K562 (cell line): ENCODE measurements at regions not wholly inside any gene's neighbourhood (a gene's known extent, or its start where the extent isn't known, plus 50 kb on each side); places are given as distances from the start of the nearest gene placed in this dataset.

Source experiments
- ATAC-seq: fragments of 200-7000 bp; cut with Tn5 transposase; 3 replicates; pipeline ENCODE4 v1.9.1; 2020; ENCODE audit warnings: moderate library complexity
- BruUV-seq: library from RNA; stranded (reverse); fragments of 400-500 nt; replicated peaks from 2 replicates; lab custom pipeline; 2021; lab: Mats Ljungman, UMichigan
- CTCF ChIA-PET: fragments of 300-600 bp; formaldehyde crosslinking; extraction: SDS; loops from one replicate; lab custom pipeline; 2021; ENCODE audit warnings: low intra/inter-chr PET ratio; lab: Yijun Ruan, JAX
- POLR2A ChIA-PET: fragments of 300-600, 350-650 bp; sonication (Branson Sonifier 250); formaldehyde crosslinking; extraction: SDS; loops from one replicate; lab custom pipeline; 2021; ENCODE audit warnings: antibody characterized with exemption, inconsistent platforms; lab: Yijun Ruan, JAX
- DNase-seq, 4 experiments: peaks; one replicate each; pipeline versions ENCODE4 v3.0.0 to v3.0.0-alpha.2; 2011 to 2018; ENCODE audit warnings: low spot score in 3 of 4, mixed read lengths in 3 of 4; ENCODE audit errors: extremely low read depth in 1 of 4
- FAIRE-seq: peaks from 2 replicates; lab custom pipeline; 2011; peaks lifted over from hg19 to GRCh38; lab: Jason Lieb, UNC
- H2AFZ ChIP-seq: 2 replicates; pipeline ENCODE4 v1.6.0; 2011; ENCODE audit warnings: low read depth, low read length, control low read depth, inconsistent platforms
- H3K27ac ChIP-seq: fragments of 200-600 bp; 3 replicates; pipeline ENCODE4 v1.8.0; 2011; ENCODE audit warnings: low read depth, mild to moderate bottlenecking, control low read depth, inconsistent platforms, low read length, moderate library complexity, mixed read lengths; ENCODE audit errors: extremely low read depth
- H3K27me3 ChIP-seq, 2 experiments: fragments of 300-600 bp in 1 of 2; 2 replicates in 1 of 2; 3 replicates in 1 of 2; pipeline versions ENCODE4 v1.6.0 to v1.8.0; 2011; ENCODE audit warnings: inconsistent platforms in 2 of 2, low read length in 2 of 2, mild to moderate bottlenecking in 1 of 2, mixed read lengths in 1 of 2, moderate library complexity in 1 of 2; ENCODE audit not compliant: control insufficient read depth in 2 of 2, insufficient read depth in 2 of 2
- H3K36me3 ChIP-seq: fragments of 300-600 bp; 3 replicates; pipeline ENCODE4 v1.8.0; 2011; ENCODE audit warnings: mild to moderate bottlenecking, low read length, inconsistent platforms; ENCODE audit not compliant: control insufficient read depth, insufficient read depth
- H3K4me1 ChIP-seq, 2 experiments: fragments of 200-600 bp in 1 of 2; replicated peaks in 1 of 2; 2 replicates in 1 of 2; 3 replicates in 1 of 2; pipeline versions ENCODE4 v1.5.1 to v1.8.0; 2011; ENCODE audit warnings: inconsistent platforms in 2 of 2, low read length in 2 of 2, mild to moderate bottlenecking in 1 of 2, mixed read lengths in 1 of 2, moderate library complexity in 1 of 2; ENCODE audit not compliant: control insufficient read depth in 2 of 2, insufficient read depth in 2 of 2
- H3K4me2 ChIP-seq: 2 replicates; pipeline ENCODE4 v1.6.1; 2011; ENCODE audit warnings: low read length, control low read depth, inconsistent platforms, mixed read lengths; ENCODE audit not compliant: insufficient read depth
- H3K4me3 ChIP-seq: fragments of 200-600 bp; sonication (generic), shearing (Covaris generic); 2 replicates; pipeline ENCODE4 v1.5.1; 2016; ENCODE audit warnings: control low read depth, inconsistent platforms
- H3K79me2 ChIP-seq: fragments of 200-600 bp; 3 replicates; pipeline ENCODE4 v1.8.0; 2011; ENCODE audit warnings: low read length, inconsistent platforms; ENCODE audit not compliant: control insufficient read depth, insufficient read depth
- H3K9ac ChIP-seq, 2 experiments: 2 replicates each; pipeline versions ENCODE4 v1.6.0 to v1.6.1; 2011; ENCODE audit warnings: low read depth in 2 of 2, low read length in 2 of 2, control low read depth in 1 of 2, inconsistent platforms in 1 of 2, mild to moderate bottlenecking in 1 of 2, mixed read lengths in 1 of 2; ENCODE audit not compliant: insufficient read depth in 1 of 2
- H3K9me1 ChIP-seq: one replicate; pipeline ENCODE4 v1.6.0; 2011; ENCODE audit warnings: inconsistent platforms, mild to moderate bottlenecking, low read length, moderate library complexity; ENCODE audit not compliant: control insufficient read depth, insufficient read depth
- H3K9me3 ChIP-seq: replicated peaks from 2 replicates; pipeline ENCODE4 v1.5.1; 2011; ENCODE audit warnings: low read depth, low read length, inconsistent platforms; ENCODE audit not compliant: control insufficient read depth, insufficient read depth
- H4K20me1 ChIP-seq: replicated peaks from 2 replicates; pipeline ENCODE4 v1.6.1; 2011; ENCODE audit warnings: low read length, inconsistent platforms, mixed read lengths; ENCODE audit not compliant: control insufficient read depth, insufficient read depth
- ATF1 ChIP-seq, 2 experiments: fragments of 450-650 bp in 1 of 2; IDR thresholded peaks; 2 replicates each; pipeline ENCODE4 v1.6.1; 2016; ENCODE audit warnings: missing compliant biosample characterization in 1 of 2, missing genetic modification characterization in 1 of 2
- FOS ChIP-seq: IDR thresholded peaks from 3 replicates; pipeline ENCODE4 v1.6.1; 2011; ENCODE audit not compliant: insufficient read length; ENCODE audit errors: extremely low read depth
- NFIX ChIP-seq: fragments of 250-450 bp; sonication (Bioruptor Pico); IDR thresholded peaks from 2 replicates; pipeline ENCODE4 v1.4.0; 2020; ENCODE audit warnings: low read depth, mild to moderate bottlenecking, moderate library complexity
- PPARD ChIP-seq: fragments of 250-450 bp; sonication (Bioruptor Pico); IDR thresholded peaks from 2 replicates; pipeline ENCODE4 v1.8.0; 2022; ENCODE audit warnings: inconsistent platforms, mild to moderate bottlenecking, moderate library complexity
- SAFB ChIP-seq: fragments of 200-400 bp; formaldehyde crosslinking; IDR thresholded peaks from 2 replicates; pipeline ENCODE4 v1.6.1; 2017; ENCODE audit warnings: low read depth, low read length, borderline replicate concordance
- SAP30 ChIP-seq: fragments of 200-600 bp; sonication (generic); IDR thresholded peaks from 2 replicates; pipeline ENCODE4 v1.6.1; 2012; ENCODE audit warnings: borderline replicate concordance, low read depth, mild to moderate bottlenecking, moderate library complexity, low read length, control low read depth, inconsistent platforms; ENCODE audit not compliant: insufficient read depth, poor library complexity, severe bottlenecking
- SMARCA5 ChIP-seq: fragments of 450-650 bp; IDR thresholded peaks from 2 replicates; pipeline ENCODE4 v1.6.1; 2016
- SMARCB1 ChIP-seq: IDR thresholded peaks from 2 replicates; pipeline ENCODE4 v1.6.1; 2011; ENCODE audit warnings: improper control_type of control experiment, low read depth; ENCODE audit not compliant: insufficient read length
- TEAD2 ChIP-seq: fragments of 450-650 bp; IDR thresholded peaks from 2 replicates; pipeline ENCODE4 v1.6.1; 2016; ENCODE audit warnings: missing genetic modification characterization, control low read depth, missing compliant biosample characterization
- YY1 ChIP-seq, 3 experiments: IDR thresholded peaks; 2 replicates each; pipeline ENCODE4 v1.6.1; 2011; ENCODE audit warnings: low read length in 2 of 3, mild to moderate bottlenecking in 2 of 3, moderate library complexity in 2 of 3, borderline replicate concordance in 1 of 3, control low read depth in 1 of 3, low read depth in 1 of 3; ENCODE audit not compliant: insufficient read depth in 3 of 3, insufficient replicate concordance in 2 of 3, control insufficient read depth in 1 of 3, insufficient read length in 1 of 3; ENCODE audit errors: extremely low read depth in 1 of 3
- ZNF347 ChIP-seq: fragments of 450-650 bp; formaldehyde crosslinking; IDR thresholded peaks from 2 replicates; pipeline ENCODE4 v1.4.0; 2020; ENCODE audit warnings: low read depth, mild to moderate bottlenecking, moderate library complexity
- in situ Hi-C: fragments of 300-500 bp; cut with MboI; formaldehyde crosslinking; loops from 4 replicates; pipeline ENCODE4 v1.15.0; 2018; ENCODE audit warnings: inconsistent platforms, mixed read lengths
- intact Hi-C: fragments of 100-400 bp; cut with micrococcal nuclease; formaldehyde crosslinking; loops from 2 replicates; pipeline ENCODE4 v1.14.2; 2022
- TF ChIP-seq, protein P1 (sequence below): sonication (generic); formaldehyde crosslinking; IDR thresholded peaks from 2 replicates; pipeline ENCODE4 v1.8.0; 2022; ENCODE audit warnings: mild to moderate bottlenecking, missing genetic modification reagents
- TF ChIP-seq, protein P2 (sequence below): fragments of 250-450 bp; sonication (Bioruptor Pico); IDR thresholded peaks from 2 replicates; pipeline ENCODE4 v1.4.0; 2020; ENCODE audit warnings: borderline replicate concordance
- TF ChIP-seq, protein P3 (sequence below): fragments of 250-450 bp; sonication (Bioruptor Pico); IDR thresholded peaks from 2 replicates; pipeline ENCODE4 v1.5.0; 2022; ENCODE audit warnings: mild to moderate bottlenecking
- TF ChIP-seq, protein P4 (sequence below): fragments of 250-450 bp; sonication (Bioruptor Pico); IDR thresholded peaks from 2 replicates; pipeline ENCODE4 v1.8.0; 2021; ENCODE audit warnings: borderline replicate concordance, mild to moderate bottlenecking, moderate library complexity; ENCODE audit not compliant: poor library complexity, severe bottlenecking

DNA sequence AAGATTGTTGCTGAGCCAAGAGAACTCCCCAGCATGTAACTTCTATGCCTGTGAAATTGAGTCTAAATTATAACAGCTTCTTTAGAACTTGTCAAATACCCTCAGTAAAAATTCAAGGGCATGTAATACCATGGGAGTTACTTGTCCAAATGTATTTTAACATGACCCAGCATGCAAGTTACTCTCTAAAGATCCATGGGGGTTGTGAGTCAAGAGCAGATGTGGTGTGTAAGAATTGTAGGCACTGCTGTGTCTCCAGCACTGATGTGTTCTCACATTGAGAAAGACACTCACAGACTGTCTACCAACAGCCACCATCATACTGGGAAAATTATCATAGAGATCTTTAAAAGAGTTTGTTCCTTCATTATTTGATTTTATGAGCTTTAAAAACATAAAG lies 237.4 kb upstream of the IL1RAPL1 start:
- in situ Hi-C loops (no loop called here), intact Hi-C loops (no loop called here)
- no peak for FAIRE-seq
- Histone ChIP-seq H3K4me1 (no peaks in the 10 kb centered on the region), H3K9ac (no peak overlapping the region), H3K4me3 (no peak overlapping the region), H3K9me3 (no peaks in the 10 kb centered on the region; the same call in 1 of the 2 replicates), H3K79me2 (no peaks in the 10 kb centered on the region), H3K36me3 (no peaks in the 10 kb centered on the region), H3K27me3 (no peaks in the 10 kb centered on the region), H3K4me2 (no peak overlapping the region), H4K20me1 (no peaks in the 10 kb centered on the region), H3K9me1 (no peaks in the 10 kb centered on the region), H3K27ac (no peak overlapping the region), H2AFZ (no peak overlapping the region)
- ChIA-PET CTCF (no interaction called here), POLR2A (no interaction called here)
- no TSS peak for BruUV-seq
- no peak for ATAC-seq
- DNase-seq = no peak
- TF ChIP-seq, protein P1, sequence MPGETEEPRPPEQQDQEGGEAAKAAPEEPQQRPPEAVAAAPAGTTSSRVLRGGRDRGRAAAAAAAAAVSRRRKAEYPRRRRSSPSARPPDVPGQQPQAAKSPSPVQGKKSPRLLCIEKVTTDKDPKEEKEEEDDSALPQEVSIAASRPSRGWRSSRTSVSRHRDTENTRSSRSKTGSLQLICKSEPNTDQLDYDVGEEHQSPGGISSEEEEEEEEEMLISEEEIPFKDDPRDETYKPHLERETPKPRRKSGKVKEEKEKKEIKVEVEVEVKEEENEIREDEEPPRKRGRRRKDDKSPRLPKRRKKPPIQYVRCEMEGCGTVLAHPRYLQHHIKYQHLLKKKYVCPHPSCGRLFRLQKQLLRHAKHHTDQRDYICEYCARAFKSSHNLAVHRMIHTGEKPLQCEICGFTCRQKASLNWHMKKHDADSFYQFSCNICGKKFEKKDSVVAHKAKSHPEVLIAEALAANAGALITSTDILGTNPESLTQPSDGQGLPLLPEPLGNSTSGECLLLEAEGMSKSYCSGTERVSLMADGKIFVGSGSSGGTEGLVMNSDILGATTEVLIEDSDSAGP (CRISPR knock-in tag) = no peak
- TF ChIP-seq FOS = no peak
- TF ChIP-seq SAP30 = no peak
- TF ChIP-seq SMARCB1 = no peak
- TF ChIP-seq, protein P2, sequence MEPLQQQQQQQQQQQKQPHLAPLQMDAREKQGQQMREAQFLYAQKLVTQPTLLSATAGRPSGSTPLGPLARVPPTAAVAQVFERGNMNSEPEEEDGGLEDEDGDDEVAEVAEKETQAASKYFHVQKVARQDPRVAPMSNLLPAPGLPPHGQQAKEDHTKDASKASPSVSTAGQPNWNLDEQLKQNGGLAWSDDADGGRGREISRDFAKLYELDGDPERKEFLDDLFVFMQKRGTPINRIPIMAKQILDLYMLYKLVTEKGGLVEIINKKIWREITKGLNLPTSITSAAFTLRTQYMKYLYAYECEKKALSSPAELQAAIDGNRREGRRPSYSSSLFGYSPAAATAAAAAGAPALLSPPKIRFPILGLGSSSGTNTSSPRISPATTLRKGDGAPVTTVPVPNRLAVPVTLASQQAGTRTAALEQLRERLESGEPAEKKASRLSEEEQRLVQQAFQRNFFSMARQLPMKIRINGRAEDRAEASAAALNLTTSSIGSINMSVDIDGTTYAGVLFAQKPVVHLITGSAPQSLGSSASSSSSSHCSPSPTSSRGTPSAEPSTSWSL (CRISPR knock-in tag) = no peak
- TF ChIP-seq, protein P3, sequence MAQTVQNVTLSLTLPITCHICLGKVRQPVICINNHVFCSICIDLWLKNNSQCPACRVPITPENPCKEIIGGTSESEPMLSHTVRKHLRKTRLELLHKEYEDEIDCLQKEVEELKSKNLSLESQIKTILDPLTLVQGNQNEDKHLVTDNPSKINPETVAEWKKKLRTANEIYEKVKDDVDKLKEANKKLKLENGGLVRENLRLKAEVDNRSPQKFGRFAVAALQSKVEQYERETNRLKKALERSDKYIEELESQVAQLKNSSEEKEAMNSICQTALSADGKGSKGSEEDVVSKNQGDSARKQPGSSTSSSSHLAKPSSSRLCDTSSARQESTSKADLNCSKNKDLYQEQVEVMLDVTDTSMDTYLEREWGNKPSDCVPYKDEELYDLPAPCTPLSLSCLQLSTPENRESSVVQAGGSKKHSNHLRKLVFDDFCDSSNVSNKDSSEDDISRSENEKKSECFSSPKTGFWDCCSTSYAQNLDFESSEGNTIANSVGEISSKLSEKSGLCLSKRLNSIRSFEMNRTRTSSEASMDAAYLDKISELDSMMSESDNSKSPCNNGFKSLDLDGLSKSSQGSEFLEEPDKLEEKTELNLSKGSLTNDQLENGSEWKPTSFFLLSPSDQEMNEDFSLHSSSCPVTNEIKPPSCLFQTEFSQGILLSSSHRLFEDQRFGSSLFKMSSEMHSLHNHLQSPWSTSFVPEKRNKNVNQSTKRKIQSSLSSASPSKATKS (CRISPR knock-in tag) = no peak
- no peak for TF ChIP-seq ATF1 (CRISPR knock-in tag; IDR thresholded peaks at IDR 0.05)
- no peak for TF ChIP-seq ATF1 (tag; IDR thresholded peaks at IDR 0.05)
- no peak for TF ChIP-seq NFIX
- TF ChIP-seq TEAD2 (tag) = no peak
- TF ChIP-seq YY1 (IDR thresholded peaks at IDR 0.05; ENCODE audit: borderline replicate concordance in 1 of 3, control insufficient read depth in 1 of 3, extremely low read depth in 1 of 3, insufficient read depth in 3 of 3, insufficient read length in 1 of 3, insufficient replicate concordance in 2 of 3, low read depth in 1 of 3, low read length in 2 of 3) = no peak
- no peak for TF ChIP-seq ZNF347 (CRISPR knock-in tag)
- TF ChIP-seq SAFB = no peak
- TF ChIP-seq SMARCA5 = no peak
- TF ChIP-seq, protein P4, sequence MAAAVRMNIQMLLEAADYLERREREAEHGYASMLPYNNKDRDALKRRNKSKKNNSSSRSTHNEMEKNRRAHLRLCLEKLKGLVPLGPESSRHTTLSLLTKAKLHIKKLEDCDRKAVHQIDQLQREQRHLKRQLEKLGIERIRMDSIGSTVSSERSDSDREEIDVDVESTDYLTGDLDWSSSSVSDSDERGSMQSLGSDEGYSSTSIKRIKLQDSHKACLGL (CRISPR knock-in tag) = no peak
- no peak for TF ChIP-seq PPARD (CRISPR knock-in tag)
